GM19397 (cell line): ENCODE measurements at regions not wholly inside any gene's neighbourhood (a gene's known extent, or its start where the extent isn't known, plus 50 kb on each side); places are given as distances from the start of the nearest gene placed in this dataset.

Source experiments
- ATAC-seq: cut with Tn5 transposase; IDR thresholded peaks from one replicate; pipeline ENCODE4 v1.9.1; 2021; ENCODE audit warnings: mild to moderate bottlenecking, moderate library complexity; ENCODE audit not compliant: unreplicated experiment

DNA sequence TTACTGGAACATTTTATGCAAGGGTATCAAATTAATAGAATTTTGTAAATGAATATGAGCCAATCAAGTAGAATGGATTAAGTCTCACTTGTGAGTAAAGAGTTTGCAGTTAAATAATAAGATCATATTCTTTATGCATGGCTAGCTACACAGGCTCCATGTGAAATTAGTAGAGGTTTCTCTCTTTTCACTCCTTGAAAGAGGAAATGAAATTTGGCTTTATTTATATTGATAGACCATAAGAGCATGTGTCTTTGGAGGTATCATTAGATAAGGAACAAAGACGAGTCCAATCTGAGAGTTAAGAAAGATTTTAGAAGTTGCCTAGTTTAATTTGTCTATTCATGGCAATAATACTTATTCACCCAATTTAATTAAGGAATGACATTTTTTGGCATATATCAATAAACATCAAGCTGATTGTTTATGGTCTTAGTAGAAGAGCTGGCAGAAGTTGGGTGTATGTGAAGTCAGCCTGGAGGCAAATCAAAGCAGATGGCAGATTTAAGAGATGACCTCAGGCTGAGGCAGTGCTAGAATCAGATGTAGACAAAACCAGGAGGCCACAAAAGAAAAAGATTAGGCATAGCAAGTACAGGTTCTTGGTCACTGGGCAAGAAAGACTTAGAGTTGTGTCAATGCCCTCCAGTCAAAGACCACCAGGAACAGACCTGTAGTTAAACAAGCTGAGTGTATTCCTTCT lies 406.5 kb upstream of the ARHGEF26 start:
- no peak for ATAC-seq

DNA sequence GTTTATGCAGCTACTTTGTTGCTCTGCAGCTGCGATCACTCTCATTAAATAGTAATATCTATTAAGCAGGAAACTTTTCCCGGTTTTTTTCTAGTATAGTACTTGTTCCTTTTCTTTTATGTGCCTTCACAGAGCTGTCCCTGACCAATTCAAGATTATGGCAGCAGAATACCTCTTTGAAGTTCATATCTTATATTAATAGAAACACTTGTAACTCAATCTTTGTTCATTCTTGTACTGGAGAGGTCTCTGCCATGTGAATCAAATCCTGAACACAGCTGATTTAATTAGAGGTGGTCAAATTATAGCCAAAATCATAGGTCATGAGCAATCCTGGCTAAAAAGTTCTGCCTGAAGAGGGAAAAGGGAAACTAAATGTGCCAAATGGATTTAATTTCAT lies 399.0 kb upstream of the ARHGEF26 start:
- no peak for ATAC-seq

DNA sequence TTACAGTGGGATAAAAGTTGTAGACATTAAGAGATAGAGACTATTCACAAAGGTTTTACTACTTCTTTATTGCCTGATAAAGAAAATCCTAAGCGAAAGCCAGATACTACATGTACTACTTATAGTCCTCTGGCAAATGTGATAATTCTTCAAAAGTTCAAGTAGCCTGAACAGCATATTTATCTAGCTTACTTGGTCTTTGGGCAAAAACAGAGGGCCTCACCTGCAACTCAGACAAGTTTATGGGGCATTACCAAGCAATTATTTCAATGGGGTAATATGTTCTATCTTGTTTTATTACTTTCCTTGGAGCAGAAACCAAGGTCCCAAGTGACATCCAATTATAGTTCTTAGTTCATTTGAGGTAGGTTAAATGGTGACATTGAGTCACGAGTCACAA lies 390.1 kb upstream of the ARHGEF26 start:
- no peak for ATAC-seq

DNA sequence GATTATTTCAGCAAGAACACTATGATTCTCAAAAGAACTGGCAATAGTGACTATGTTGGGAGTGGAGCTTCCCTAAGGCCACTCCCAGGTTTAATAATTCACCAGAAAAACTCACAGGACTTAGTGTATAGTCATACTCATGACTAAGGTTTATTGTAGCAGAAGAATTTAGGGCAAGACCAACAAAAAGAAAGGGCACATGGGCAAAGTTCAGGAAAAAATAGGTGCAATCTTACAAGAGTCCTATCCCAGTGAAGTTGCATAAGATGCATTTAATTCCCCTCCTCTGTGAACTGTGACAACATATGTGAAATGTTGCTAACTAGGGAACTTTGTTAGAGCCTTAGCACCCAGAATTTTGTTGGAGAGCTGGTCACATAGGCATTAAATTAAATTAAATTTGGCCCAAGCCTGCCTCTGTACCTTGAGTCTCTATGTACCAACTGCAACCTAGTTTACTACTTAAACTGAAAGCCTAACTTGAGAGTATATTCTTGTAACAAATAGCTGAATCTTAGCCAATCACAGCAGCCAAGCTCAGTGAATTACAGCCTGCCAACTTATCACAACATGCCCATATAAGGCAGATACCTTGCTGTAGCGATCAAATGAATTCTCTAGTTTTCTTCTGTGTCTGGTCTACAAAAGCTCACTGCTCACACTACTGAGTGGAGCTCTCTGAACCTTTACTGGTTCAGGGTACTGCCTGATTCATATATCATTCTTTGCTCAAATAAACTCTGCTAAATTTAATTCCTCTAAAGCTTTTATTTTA lies 386.2 kb upstream of the ARHGEF26 start:
- no peak for ATAC-seq

DNA sequence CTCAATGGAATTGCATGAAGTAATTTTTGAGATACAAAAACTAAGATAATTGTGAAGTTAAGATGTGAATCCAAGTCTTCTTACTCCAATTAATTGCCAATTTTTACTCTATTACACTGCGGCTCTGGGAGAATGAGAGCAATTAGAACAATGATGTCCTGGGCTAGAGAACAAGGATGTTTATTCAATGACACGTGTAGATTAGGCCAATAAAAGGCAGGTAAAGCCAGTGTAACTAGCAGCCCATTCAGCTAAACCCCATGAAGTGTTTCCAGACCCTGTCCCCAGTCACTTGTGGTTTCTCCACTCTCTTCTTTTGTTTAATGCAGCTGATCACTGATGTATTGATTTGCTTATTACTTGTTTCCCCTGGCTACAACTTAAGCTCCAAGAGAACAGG lies 381.1 kb upstream of the ARHGEF26 start:
- no peak for ATAC-seq

DNA sequence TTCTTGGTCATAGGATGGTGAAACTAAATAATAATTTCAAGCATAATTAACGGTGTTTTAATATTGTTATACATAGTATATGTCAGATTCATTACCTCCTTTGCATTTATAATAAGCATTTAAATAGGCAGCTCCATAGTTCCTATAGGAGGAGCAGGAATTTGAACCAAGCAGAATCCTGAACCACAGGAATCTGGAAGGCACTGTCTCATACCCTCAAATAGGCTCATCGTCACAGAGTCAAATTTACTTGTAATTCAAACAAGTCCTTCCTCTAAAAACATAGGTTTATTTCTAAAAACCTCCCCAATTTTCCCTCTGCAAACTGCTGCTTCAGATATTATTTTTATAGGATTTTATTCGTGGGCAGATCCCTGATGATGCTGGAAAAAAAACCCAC lies 376.3 kb upstream of the ARHGEF26 start:
- no peak for ATAC-seq

DNA sequence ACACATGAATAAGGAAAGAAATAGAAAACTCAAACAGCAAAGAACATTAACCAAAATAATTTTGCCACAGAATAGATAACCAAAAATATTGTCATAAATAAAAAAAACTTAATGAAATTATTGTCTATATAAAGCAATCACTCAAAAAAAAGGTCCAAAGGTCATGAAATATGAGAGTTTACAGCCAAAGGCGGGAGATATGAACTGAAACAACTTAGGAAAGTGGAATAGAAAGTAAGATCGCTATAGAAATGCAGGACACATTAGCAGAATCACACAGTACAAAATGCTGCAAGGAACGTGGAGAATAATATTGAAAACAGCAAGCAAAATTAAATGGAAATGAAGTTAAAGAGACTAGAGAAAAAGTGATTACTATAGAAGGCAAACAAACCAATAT lies 375.0 kb upstream of the ARHGEF26 start:
- no peak for ATAC-seq

DNA sequence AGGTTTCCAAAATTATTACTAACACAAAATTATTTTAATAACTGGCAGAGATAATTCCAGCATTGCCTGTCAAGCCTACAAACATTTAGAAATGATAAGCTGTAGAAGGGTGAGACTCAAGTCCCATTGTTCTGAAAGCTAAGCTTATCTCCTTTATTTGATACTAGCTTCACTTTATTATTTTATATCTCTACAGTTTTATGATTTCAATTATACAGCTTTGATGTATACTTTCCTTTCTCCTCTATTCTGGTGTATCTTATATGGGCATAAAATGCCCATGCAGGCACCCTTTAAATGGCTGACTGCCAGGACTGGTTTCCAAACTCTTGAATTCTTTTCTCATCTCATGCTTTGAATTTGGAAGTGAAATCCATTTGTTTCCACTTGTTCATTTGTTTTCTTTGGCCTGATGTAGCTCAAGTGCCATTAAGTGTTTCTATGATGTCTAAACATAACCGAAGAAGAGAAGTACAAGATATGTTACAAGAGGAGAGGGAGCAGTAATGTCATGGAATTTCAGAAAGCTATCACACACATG lies 372.1 kb upstream of the ARHGEF26 start:
- ATAC-seq = no peak

DNA sequence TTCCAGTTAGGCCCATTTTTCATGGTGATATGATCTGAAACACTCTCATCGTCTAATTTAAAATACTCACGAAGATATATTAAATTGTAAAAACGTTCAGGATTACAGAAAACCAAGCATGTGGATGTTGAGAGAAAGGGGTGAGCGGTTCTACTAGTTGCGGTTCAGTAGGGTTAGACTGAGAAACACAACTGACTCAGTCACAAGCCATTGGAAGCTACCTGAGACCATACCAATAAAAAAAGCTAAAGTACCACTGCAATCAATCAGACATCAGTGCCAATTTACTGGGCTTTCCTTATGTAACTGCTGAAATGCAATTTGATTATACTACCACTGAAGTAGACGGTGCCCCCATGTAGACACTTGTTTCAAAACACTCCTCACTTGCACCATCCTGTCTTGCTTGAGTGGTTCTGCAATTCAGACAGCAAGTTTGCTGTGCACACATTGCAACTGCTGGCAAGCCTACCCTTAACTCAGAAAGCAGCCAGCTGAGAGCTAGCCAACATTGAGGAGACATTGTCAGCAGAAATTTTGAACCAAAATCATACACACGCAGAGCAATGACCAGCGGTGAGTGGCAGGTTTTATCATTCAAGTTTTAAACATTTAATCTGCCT lies 368.7 kb upstream of the ARHGEF26 start:
- no peak for ATAC-seq

DNA sequence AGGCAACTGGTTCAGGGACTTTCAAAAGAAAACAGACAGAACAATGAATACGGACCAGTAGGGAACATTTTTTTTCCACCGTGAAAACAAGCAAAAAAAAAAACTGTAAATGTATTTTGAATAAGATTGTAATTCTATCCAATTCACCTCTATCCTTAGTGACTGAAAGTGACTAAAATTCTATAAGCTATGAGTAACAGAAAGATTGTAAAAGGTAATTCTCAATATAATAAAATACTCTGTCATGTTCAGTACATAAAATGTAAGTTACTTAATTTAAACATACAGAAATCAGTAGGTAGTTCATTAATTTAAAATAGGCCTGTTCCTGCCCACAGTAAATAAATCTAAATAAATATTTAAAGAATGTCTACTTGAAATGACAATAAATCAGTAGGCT lies 368.2 kb upstream of the ARHGEF26 start:
- ATAC-seq = no peak

DNA sequence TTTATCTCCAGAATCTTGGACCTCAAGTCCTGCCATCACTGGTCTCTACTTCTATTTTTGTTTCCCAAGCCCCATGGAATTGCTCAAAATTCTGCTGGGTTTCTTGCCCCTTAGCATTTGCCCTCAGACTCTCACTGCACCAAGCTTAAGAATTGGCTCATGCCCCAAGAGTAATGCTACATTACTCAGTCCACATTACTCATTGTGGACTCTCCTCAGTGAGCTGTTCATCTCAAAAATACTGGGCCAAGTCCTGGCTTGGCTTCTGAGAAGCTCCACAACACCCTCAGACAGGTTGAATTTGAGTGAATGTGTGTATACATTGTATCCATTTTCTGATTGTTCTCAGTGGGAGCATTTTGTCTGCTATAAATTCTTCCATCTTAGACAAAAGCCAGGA lies 364.4 kb upstream of the ARHGEF26 start:
- ATAC-seq = no peak

DNA sequence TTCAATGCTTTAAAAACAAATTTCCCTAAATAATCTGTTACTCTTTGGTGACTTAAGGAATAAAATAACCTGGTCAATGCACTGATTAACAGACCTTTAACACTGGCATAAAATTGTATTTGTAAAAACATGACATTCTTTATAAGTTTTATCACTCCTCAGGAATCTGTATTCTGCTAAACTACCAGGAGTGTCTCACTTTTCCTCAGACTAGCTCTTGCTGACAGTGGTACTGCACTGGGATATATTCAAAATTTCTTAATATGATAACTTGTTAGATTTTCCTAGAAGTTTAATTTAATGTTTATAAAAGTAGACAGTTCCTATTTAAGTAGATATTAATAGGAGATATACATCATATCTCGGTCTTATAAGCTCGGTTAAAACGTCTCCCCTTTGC lies 363.4 kb upstream of the ARHGEF26 start:
- ATAC-seq = no peak

DNA sequence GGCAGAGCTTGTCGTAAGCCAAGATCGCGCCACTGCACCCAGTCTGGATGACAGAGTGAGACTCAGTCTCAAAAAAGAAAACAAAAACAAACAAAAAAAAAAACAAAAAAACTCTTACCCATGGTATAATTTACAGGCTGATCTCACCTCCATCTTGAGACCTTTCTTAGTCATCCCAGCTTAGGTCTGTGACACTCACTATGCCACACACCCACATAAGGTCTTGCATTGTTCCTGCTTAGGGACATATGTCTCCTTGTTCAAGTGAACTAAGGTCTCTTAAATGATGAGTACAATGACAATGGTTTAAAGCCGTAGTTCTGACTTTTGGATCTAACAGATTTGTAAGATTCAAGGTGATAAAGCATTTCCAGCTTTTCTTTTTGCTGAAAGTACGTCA lies 360.2 kb upstream of the ARHGEF26 start:
- ATAC-seq = no peak

DNA sequence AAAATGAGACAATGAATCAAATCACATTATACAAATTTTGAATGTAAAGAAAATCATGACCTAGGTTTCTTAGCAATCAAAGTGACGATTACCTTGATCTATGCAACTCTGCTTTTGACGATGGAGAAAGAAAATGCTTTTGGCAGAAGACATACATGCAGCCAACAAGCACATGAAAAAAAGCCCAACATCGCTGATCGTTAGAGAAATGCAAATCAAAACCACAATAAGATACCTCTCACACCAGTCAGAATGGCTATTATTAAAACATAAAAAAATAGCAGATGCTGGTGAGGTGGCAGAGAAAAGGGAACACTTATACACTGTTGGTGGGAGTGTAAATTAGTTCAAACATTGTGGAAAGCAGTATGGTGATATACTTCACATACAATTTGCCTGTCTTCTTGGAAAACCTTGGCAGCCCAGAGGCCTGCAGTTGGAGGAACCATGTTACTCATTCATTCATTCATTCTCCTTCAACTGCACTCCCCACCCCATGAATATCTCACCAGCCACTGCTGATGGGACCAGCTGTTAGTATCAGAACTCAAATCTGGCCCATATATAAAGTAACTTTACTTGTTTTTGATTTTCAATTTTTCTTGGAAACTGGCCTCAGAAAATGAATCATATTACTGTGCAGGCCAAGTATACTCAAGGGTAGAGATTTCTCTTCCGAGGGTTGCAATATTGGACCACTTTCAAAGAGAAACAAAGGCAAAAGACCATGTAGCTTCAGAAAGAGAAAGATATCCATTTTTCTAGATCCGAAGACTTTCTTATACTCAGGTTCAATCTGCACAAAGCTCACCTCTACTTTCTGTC lies 358.6 kb upstream of the ARHGEF26 start:
- no peak for ATAC-seq

DNA sequence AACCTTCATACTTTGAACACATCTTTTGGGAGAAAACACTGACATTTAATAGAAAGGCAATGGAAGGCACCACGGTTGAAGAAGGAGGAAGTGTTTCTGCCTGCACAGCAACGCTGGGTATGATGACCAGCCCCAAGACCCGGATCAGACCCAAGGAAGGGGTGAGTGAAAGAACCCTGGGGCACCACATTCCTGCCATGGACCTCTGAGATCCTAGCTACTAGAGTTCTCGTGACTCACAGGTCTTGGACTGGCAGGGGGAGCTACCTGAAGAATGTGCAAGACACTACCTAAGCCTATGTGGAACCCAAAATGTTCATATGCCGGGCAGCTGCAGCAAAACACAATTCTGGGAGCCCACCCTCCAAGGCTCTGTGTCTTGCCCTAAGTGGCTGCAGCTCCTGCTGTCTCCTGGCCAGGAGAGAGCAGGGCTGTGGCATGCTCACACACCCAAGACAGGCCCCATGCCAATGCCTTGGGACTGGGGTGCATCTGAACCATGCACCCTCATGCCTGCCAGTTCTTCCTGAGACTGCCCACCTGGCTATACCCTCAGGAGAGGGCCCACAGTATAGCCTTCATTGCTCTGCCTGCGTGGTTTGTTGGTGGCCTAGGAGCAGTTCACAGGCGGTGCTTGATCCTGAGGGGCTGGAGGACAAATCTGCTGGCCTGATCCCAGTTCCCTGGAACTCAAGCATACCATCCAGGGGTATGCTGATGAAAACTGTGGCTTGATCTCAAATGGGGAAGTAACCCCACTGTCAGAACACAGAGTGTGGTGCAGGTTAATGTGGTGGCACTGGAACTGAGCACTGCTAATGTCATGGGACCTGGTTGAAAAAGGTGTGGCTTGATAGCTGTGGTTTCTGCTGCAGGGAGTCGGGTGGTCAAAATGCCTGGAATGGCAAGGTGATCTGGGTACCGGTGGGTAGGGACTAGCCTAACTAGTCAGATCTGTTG lies 353.3 kb upstream of the ARHGEF26 start:
- ATAC-seq = peak; percentile 12

DNA sequence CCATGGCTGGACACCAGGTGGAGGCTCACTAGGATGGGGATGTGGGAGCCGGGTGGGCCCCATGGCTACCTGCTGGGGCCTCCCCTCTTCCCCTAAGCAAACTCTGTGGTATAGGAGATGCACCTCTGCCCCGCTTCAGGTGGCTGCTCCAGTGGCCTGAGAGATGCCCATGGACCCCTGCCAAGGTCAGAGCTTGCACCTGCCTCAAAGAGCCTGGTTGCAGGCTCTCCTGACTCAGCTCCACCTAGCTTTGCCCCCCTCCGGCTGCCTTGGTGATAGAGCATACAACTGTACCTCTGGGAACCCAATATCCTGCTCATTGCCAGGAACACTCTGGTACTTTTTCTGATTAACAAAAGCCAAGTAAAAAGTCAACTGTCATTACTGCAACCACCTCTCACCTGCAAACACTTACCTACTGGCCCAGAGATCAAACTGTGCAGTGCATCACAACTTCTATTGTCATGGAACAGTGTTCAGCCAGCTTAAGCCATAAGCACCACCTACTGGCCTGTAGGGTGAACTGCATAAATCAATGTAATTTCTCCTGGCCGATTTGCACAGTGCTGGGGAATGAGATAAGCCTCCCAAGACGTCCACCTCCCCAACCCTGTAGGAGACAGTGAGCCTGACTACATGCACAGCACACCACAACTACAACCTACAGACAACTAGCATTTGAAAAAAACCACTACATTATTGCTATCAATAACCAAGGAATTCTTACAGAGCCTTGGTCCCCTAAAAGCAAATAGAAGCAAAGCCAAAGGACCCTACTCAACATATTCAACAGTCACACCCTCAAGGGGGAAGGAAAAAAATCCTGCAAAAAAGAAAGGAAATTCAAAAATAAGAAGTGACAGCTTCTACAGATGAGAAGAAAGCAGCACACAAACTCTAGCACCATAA lies 352.4 kb upstream of the ARHGEF26 start:
- peak; percentile 90 for ATAC-seq

DNA sequence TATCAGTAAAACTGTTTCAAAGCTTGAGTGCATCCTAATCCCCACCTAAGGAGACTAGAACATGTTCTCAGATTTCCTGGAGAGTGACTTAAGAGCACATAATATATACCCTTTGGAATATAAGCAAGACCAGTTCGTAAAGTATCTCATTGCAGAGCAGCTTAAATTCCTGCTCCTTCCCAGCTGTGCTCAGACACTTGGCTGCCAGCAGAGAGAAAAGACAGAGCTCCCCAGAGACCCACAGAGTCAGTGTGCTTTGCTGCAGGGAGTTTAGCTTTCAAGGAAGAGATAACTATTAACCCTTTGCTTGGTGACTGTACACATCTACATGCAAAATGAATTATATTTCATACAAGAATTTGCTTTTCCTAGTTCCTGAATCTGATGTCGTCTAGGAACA lies 338.1 kb upstream of the ARHGEF26 start:
- no peak for ATAC-seq

DNA sequence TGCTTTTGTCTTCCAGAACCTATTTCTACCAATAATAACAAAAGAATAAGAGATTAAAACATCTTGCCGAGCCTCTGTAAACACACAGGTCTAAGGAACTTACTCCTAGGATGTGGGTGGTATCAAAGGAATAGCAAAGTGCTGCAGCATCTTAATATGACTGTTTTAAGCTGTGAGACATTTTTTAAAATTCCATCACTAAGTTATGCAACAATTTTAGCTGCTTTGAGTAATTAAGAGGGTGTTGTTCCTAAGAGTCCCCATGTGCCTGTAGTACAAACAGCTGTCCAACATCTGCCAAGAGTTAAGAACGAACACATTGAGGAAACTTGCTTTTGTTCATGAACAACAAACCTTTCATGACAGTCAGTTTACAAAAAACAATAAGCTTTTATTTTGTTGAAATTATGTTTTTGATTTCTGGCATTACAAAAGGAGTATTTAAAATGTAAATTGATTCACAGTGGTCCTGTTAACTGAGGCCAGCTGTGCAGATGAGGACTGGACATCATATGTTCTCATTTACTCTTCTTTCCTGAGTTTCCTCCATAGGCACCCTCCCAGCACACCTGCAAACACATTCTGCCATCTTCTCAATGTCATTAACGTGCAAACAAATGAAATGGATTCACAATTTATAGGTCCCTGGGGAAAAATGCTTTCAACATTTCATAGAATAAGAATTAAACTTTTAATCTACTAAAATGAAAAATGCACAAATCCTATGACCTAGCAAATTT lies 337.3 kb upstream of the ARHGEF26 start:
- ATAC-seq = no peak
